NOMO-1 treated with dmso at 0.1 percent for 144 hours (cell line): ENCODE measurements at regions not wholly inside any gene's neighbourhood (a gene's known extent, or its start where the extent isn't known, plus 50 kb on each side); places are given as distances from the start of the nearest gene placed in this dataset.
"Not testable (repeated sequence)": the region's sequence is repeated elsewhere in the genome, so short reads cannot be mapped to it uniquely, and the experiment has no call there.

Experiments
- DNase-seq: peaks from one replicate; lab custom pipeline; 2025; ENCODE audit not compliant: unreplicated experiment; lab: John Stamatoyannopoulos, UW

- DNase-seq, result no peak
Measured at GRCh38 chr2:166831930-166832329, 56.4 kb upstream of the XIRP2 start.

- DNase-seq, result no peak
Measured at GRCh38 chr2:166825914-166826313, 62.4 kb upstream of the XIRP2 start.

- DNase-seq, result no peak
Measured at GRCh38 chr2:166814335-166814734, 73.9 kb upstream of the XIRP2 start.

- no peak for DNase-seq
Measured at GRCh38 chr2:166812166-166812891, 76.0 kb upstream of the XIRP2 start.

GRCh38 chr2:166805753-166806152, 82.5 kb upstream of the XIRP2 start:
- no peak for DNase-seq

GRCh38 chr2:166803373-166804000, 84.8 kb upstream of the XIRP2 start:
- DNase-seq, result no peak

GRCh38 chr2:166802475-166802874, 85.8 kb upstream of the XIRP2 start:
- no peak for DNase-seq

- peak; percentile 15 for DNase-seq
Measured at GRCh38 chr2:166792808-166793207, 95.5 kb upstream of the XIRP2 start.

GRCh38 chr2:166786707-166787106, 101.6 kb upstream of the XIRP2 start:
- DNase-seq, result no peak

- no peak for DNase-seq
Measured at GRCh38 chr2:166784296-166784946, 103.9 kb upstream of the XIRP2 start.

- no peak for DNase-seq
Measured at GRCh38 chr2:166775176-166775575, 113.1 kb upstream of the XIRP2 start.

- DNase-seq, result no peak
Measured at GRCh38 chr2:166773308-166773949, 114.9 kb upstream of the XIRP2 start.

- DNase-seq, result no peak
Measured at GRCh38 chr2:166768393-166769123, 119.7 kb upstream of the XIRP2 start.

GRCh38 chr2:166766769-166767322, 121.4 kb upstream of the XIRP2 start:
- DNase-seq, result not testable (repeated sequence)

- DNase-seq, result no peak
Measured at GRCh38 chr2:166766220-166766619, 122.1 kb upstream of the XIRP2 start.

GRCh38 chr2:166765141-166765540, 123.1 kb upstream of the XIRP2 start:
- DNase-seq, result no peak

- DNase-seq, result no peak
Measured at GRCh38 chr2:166764702-166765101, 123.6 kb upstream of the XIRP2 start.

GRCh38 chr2:166764216-166764615, 124.1 kb upstream of the XIRP2 start:
- no peak for DNase-seq

- DNase-seq, result no peak
Measured at GRCh38 chr2:166762746-166763145, 125.5 kb upstream of the XIRP2 start.

- no peak for DNase-seq
Measured at GRCh38 chr2:166758956-166759355, 129.3 kb upstream of the XIRP2 start.

- DNase-seq, result no peak
Measured at GRCh38 chr2:166750624-166751023, 137.7 kb upstream of the XIRP2 start.
